ENCODE measurements at regions not wholly inside any gene's neighbourhood (a gene's known extent, or its start where the extent isn't known, plus 50 kb on each side); places are given as distances from the start of the nearest gene placed in this dataset.

DNA sequence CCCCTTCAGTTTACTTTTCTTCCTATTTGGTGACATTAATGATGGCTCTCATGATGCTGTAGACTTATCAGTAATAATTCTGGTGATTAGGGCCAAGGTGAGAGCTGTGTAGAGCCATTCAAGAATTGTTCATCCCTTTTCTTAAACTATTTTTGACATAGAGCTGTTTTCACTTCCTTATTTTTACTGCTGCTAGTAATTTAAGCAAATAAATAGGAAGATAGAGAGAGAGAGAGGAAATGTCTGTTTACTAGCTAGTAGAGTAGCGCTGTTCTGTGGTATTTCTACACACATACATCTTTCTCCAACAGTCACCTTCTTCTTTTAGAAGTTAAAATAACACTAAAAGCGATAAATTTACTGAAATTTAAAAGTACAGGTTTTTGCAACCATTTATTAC lies 678.0 kb upstream of the ZP4 start:
- TF ChIP-seq, protein P1, sequence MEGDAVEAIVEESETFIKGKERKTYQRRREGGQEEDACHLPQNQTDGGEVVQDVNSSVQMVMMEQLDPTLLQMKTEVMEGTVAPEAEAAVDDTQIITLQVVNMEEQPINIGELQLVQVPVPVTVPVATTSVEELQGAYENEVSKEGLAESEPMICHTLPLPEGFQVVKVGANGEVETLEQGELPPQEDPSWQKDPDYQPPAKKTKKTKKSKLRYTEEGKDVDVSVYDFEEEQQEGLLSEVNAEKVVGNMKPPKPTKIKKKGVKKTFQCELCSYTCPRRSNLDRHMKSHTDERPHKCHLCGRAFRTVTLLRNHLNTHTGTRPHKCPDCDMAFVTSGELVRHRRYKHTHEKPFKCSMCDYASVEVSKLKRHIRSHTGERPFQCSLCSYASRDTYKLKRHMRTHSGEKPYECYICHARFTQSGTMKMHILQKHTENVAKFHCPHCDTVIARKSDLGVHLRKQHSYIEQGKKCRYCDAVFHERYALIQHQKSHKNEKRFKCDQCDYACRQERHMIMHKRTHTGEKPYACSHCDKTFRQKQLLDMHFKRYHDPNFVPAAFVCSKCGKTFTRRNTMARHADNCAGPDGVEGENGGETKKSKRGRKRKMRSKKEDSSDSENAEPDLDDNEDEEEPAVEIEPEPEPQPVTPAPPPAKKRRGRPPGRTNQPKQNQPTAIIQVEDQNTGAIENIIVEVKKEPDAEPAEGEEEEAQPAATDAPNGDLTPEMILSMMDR (IDR thresholded peaks at IDR 0.05) = no peak
- no peak for TF ChIP-seq POLR2A (IDR thresholded peaks at IDR 0.05)
